GM20000 (cell line): ENCODE measurements at regions not wholly inside any gene's neighbourhood (a gene's known extent, or its start where the extent isn't known, plus 50 kb on each side); places are given as distances from the start of the nearest gene placed in this dataset.

Experiments used
- DNase-seq: peaks from one replicate; pipeline ENCODE4 v3.0.0; 2012; ENCODE audit warnings: low spot score
- TF ChIP-seq, protein P1 (sequence below): IDR thresholded peaks from 2 replicates; pipeline ENCODE4 v1.5.1; 2012; ENCODE audit warnings: mild to moderate bottlenecking, control low read depth; ENCODE audit errors: extremely low read depth, missing control alignments

- DNase-seq: no peak
- TF ChIP-seq, protein P1, sequence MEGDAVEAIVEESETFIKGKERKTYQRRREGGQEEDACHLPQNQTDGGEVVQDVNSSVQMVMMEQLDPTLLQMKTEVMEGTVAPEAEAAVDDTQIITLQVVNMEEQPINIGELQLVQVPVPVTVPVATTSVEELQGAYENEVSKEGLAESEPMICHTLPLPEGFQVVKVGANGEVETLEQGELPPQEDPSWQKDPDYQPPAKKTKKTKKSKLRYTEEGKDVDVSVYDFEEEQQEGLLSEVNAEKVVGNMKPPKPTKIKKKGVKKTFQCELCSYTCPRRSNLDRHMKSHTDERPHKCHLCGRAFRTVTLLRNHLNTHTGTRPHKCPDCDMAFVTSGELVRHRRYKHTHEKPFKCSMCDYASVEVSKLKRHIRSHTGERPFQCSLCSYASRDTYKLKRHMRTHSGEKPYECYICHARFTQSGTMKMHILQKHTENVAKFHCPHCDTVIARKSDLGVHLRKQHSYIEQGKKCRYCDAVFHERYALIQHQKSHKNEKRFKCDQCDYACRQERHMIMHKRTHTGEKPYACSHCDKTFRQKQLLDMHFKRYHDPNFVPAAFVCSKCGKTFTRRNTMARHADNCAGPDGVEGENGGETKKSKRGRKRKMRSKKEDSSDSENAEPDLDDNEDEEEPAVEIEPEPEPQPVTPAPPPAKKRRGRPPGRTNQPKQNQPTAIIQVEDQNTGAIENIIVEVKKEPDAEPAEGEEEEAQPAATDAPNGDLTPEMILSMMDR: no peak
Observed at GRCh38 chr20:24245094-24245493, 224.3 kb upstream of the SYNDIG1 start.

DNA sequence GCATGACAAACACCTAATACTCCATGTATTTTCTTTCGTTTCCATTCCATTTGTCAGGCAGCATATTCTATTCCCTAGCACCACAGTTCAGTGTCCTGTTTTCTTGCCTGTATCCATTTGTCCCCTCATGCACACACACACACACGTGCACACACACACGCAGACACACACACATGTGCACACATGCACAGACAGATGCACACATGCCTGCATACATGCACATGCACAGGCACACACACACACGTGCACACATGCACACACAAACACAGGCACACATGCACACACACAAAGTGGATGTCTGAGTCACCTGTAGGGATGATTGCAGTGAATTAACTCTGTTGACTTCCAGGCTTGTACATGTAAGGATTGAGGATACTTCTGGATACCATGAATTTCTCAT is 226.7 kb upstream of the SYNDIG1 start:
- DNase-seq: no peak
- TF ChIP-seq, protein P1: no peak

DNA sequence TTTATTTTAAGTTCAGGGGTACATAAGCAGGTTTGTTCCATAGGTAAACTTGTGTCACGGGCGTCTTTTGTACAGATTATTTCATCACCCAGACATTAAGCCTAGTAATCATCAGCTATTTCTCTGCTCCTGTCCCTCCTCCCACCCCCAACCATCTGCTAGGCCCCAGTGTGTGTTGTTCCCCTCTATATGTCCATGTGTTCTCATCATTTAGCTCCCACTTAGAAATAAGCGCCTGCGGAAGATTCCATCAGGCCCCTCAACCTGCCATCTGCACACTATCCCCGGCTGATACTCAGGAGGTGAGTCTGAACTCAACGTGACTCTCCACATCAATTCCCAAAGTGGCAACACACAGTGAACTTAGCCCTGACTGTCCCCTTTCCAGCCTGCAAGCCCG is 228.0 kb upstream of the SYNDIG1 start:
- TF ChIP-seq, protein P1: no peak
- no peak for DNase-seq

GRCh38 chr20:24236963-24237362 is 232.5 kb upstream of the SYNDIG1 start:
- TF ChIP-seq, protein P1: no peak
- no peak for DNase-seq

DNA sequence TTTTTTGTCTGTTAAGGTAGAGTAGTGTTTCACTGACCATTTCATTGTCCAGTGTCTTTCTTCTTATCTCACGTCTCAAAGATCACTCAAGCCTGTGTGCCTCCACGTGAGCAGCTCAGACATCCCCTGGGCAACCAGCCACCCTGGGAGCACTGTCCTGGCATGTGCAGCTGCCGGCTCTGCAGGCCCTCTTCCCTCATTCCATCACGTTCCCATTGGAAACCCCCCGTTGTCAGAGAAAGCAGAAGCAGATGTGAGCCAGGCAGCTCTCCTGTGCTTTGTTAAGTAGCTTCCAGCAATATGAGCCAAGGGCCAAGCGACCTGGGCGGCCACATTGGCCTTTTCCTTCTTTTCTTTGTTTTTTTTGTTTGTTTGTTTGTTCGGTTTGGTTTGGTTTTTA is 233.2 kb upstream of the SYNDIG1 start:
- DNase-seq: no peak
- TF ChIP-seq, protein P1: no peak

DNA sequence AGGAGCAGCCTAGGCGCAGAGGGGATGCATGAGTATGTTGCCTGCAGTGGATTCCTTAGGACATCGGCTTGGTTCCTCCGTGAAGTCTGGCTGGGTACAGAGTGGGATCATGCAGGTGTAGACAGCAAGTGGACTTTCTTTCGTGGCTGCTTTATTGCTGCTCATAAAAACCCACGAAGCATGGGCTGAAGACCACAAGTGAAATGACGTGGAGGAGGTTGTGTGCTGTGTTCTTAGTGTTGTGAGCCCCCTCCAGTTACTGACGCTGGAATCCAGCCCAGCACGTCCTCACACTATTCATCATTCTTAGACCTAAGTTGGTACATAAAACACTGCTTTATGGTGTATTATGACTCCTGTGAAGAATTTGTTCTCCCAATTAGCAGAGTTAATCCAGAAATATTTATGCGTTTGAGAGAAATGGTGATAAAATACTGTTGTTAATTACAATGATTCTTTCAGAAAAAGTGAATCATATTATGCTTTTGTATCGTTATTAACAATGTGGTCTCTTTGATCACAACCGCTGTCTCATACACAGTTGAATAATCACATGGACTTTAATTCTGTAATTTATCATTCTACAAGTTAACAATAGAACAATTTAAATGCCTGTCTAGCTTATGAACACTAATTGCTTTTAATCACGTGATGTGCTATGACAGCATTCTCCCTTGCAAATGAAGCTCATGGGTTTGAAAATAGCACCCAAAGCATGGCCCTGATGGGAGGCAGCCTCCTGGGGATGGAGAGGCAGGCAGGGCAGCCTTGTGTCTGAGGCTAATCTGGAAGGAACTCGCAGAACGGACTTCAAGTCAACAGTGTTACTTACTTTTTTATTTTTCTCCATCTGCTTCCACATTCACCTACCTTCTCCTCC is 233.9 kb upstream of the SYNDIG1 start:
- no peak for DNase-seq
- TF ChIP-seq, protein P1: no peak

DNA sequence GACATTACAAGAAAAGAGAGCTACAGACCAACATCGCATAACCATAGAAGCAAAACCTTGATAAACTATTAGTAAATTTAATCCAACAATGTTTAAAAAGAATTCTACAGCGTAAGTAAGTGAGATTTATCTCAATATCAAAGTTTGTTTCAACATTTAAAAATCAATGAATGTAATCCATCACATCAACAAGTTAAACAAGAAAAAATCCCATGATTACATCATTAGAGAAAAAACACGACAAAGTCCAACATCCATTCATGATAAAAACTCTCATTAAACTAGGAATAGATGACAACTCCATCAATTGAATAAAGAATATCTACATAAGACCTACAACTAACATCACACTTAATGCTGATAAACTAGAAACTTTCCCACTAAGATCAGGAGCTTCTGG is 239.0 kb upstream of the GGTLC1 start:
- no peak for DNase-seq

More for the DNA sequence above, 239.0 kb upstream of the GGTLC1 start:
- TF ChIP-seq, protein P1: no peak
